Mammary epithelial cell (primary cell): ENCODE measurements at regions not wholly inside any gene's neighbourhood (a gene's known extent, or its start where the extent isn't known, plus 50 kb on each side); places are given as distances from the start of the nearest gene placed in this dataset.

Source experiments
- EZH2 ChIP-seq: IDR thresholded peaks from 2 replicates; pipeline ENCODE4 v1.6.1; 2012; ENCODE audit warnings: low read length, inconsistent platforms, borderline replicate concordance
- TF ChIP-seq, protein P1 (sequence below), 2 donors: IDR thresholded peaks in 1 of 2; conservative IDR thresholded peaks in 1 of 2; 2 replicates each; pipeline ENCODE4 v1.5.1; 2011 to 2012; ENCODE audit warnings: inconsistent platforms in 2 of 2, low read length in 2 of 2, mild to moderate bottlenecking in 2 of 2, control low read depth in 1 of 2, low read depth in 1 of 2; ENCODE audit not compliant: insufficient read depth in 1 of 2; ENCODE audit errors: extremely low read depth in 1 of 2

DNA sequence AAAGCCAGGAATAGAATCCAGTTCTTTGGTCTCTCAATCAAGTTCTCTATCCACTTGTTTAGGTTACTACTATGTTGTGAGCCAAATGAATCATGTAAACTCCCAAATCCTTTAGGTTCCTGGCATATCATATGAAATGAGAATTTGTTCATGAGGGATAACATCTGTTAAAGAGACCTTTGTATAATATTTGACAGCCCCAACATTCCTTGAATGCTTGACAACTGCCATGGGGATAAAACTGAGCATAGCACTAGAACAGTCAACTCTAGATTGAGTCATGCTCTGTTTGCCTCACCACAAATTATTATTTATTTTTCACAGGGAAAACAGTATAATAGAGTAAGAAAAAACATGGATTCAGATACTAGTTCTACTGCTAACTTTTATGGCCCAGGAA lies 93.3 kb downstream of the NAA11 start:
- TF ChIP-seq, protein P1, sequence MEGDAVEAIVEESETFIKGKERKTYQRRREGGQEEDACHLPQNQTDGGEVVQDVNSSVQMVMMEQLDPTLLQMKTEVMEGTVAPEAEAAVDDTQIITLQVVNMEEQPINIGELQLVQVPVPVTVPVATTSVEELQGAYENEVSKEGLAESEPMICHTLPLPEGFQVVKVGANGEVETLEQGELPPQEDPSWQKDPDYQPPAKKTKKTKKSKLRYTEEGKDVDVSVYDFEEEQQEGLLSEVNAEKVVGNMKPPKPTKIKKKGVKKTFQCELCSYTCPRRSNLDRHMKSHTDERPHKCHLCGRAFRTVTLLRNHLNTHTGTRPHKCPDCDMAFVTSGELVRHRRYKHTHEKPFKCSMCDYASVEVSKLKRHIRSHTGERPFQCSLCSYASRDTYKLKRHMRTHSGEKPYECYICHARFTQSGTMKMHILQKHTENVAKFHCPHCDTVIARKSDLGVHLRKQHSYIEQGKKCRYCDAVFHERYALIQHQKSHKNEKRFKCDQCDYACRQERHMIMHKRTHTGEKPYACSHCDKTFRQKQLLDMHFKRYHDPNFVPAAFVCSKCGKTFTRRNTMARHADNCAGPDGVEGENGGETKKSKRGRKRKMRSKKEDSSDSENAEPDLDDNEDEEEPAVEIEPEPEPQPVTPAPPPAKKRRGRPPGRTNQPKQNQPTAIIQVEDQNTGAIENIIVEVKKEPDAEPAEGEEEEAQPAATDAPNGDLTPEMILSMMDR (conservative IDR thresholded peaks at IDR 0.05 in 1 of 2, IDR thresholded peaks at IDR 0.05 in 1 of 2; ENCODE audit: extremely low read depth in 1 of 2, insufficient read depth in 1 of 2, low read depth in 1 of 2, low read length in 2 of 2): no peak
- no peak for TF ChIP-seq EZH2
